ENCODE measurements at regions not wholly inside any gene's neighbourhood (a gene's known extent, or its start where the extent isn't known, plus 50 kb on each side); places are given as distances from the start of the nearest gene placed in this dataset.

- TF ChIP-seq CTCF (IDR thresholded peaks at IDR 0.05) (no peak), POLR2AphosphoS5 (IDR thresholded peaks at IDR 0.05) (no peak), POLR2A (IDR thresholded peaks at IDR 0.05) (no peak), EP300 (IDR thresholded peaks at IDR 0.05) (no peak)
These were observed 151.9 kb downstream of the KITLG start for GRCh38 chr12:88428350-88428749.
